Panc1 (cell line): ENCODE measurements at regions not wholly inside any gene's neighbourhood (a gene's known extent, or its start where the extent isn't known, plus 50 kb on each side); places are given as distances from the start of the nearest gene placed in this dataset.

Source experiments
- POLR2AphosphoS5 ChIP-seq: IDR thresholded peaks from 2 replicates; pipeline ENCODE4 v1.6.1; 2012; ENCODE audit warnings: mild to moderate bottlenecking, low read depth, low read length, moderate library complexity
- SIN3A ChIP-seq: IDR thresholded peaks from 2 replicates; pipeline ENCODE4 v1.6.1; 2012; ENCODE audit warnings: low read depth, mild to moderate bottlenecking, low read length, moderate library complexity, borderline replicate concordance; ENCODE audit not compliant: insufficient read depth
- TCF7L2 ChIP-seq: IDR thresholded peaks from 2 replicates; pipeline ENCODE4 v1.6.1; 2011; ENCODE audit warnings: mild to moderate bottlenecking, low read depth, low read length, inconsistent platforms
- TF ChIP-seq, protein P1 (sequence below): fragments of 450-650 bp; IDR thresholded peaks from 2 replicates; pipeline ENCODE4 v1.5.1; 2017; ENCODE audit warnings: mild to moderate bottlenecking
- TF ChIP-seq, protein P2 (sequence below), 2 experiments: IDR thresholded peaks; 2 replicates each; pipeline ENCODE4 v1.6.1; 2011 to 2012; ENCODE audit warnings: low read depth in 2 of 2, control low read depth in 1 of 2, low read length in 1 of 2, mild to moderate bottlenecking in 1 of 2, moderate library complexity in 1 of 2; ENCODE audit not compliant: insufficient read depth in 1 of 2

DNA sequence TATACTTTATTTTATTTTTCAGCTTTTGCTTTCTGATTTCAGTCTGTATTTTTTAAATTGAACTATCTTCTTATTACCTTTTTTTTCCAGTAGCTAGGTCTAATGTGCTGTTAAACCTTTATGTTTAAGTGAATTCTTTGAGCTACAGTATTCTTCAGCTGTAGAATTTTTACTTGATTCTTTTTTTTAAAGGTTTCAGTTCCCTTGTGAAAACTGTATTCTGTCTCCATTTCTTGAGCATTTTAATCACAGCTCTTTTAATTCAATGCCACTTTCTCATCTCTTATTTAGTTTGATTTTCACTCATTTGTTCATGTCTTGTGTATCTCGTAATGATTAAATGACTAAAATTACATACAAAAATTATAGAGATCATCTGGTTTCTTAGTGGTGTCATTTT lies 233.8 kb downstream of the MTRR start:
- TF ChIP-seq, protein P1, sequence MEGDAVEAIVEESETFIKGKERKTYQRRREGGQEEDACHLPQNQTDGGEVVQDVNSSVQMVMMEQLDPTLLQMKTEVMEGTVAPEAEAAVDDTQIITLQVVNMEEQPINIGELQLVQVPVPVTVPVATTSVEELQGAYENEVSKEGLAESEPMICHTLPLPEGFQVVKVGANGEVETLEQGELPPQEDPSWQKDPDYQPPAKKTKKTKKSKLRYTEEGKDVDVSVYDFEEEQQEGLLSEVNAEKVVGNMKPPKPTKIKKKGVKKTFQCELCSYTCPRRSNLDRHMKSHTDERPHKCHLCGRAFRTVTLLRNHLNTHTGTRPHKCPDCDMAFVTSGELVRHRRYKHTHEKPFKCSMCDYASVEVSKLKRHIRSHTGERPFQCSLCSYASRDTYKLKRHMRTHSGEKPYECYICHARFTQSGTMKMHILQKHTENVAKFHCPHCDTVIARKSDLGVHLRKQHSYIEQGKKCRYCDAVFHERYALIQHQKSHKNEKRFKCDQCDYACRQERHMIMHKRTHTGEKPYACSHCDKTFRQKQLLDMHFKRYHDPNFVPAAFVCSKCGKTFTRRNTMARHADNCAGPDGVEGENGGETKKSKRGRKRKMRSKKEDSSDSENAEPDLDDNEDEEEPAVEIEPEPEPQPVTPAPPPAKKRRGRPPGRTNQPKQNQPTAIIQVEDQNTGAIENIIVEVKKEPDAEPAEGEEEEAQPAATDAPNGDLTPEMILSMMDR: no peak
- TF ChIP-seq, protein P2, sequence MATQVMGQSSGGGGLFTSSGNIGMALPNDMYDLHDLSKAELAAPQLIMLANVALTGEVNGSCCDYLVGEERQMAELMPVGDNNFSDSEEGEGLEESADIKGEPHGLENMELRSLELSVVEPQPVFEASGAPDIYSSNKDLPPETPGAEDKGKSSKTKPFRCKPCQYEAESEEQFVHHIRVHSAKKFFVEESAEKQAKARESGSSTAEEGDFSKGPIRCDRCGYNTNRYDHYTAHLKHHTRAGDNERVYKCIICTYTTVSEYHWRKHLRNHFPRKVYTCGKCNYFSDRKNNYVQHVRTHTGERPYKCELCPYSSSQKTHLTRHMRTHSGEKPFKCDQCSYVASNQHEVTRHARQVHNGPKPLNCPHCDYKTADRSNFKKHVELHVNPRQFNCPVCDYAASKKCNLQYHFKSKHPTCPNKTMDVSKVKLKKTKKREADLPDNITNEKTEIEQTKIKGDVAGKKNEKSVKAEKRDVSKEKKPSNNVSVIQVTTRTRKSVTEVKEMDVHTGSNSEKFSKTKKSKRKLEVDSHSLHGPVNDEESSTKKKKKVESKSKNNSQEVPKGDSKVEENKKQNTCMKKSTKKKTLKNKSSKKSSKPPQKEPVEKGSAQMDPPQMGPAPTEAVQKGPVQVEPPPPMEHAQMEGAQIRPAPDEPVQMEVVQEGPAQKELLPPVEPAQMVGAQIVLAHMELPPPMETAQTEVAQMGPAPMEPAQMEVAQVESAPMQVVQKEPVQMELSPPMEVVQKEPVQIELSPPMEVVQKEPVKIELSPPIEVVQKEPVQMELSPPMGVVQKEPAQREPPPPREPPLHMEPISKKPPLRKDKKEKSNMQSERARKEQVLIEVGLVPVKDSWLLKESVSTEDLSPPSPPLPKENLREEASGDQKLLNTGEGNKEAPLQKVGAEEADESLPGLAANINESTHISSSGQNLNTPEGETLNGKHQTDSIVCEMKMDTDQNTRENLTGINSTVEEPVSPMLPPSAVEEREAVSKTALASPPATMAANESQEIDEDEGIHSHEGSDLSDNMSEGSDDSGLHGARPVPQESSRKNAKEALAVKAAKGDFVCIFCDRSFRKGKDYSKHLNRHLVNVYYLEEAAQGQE (IDR thresholded peaks at IDR 0.05; ENCODE audit: insufficient read depth in 1 of 2, low read depth in 2 of 2, low read length in 1 of 2): no peak
- TF ChIP-seq POLR2AphosphoS5 (no peak), TCF7L2 (no peak), SIN3A (no peak)
